ENCODE measurements at regions not wholly inside any gene's neighbourhood (a gene's known extent, or its start where the extent isn't known, plus 50 kb on each side); places are given as distances from the start of the nearest gene placed in this dataset.

DNA sequence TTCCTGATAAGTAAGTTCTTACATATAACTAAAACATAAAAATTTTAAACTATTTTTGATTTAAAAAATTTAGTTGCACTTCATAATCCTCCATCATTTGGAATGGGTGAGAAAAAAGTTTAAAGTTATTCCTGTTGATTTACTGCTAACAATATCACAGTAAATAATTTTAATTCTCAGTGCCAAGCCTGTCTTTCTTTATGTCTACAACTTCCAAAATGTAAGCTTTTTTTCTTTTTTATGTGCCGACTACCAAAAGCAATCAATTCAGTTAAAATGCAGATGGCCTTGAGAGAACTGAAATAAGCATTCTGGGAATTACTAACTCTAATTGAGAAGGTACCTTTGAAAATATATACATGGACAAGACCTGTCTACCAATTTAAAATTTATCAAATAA is 1224.3 kb upstream of the B3GALT2 start:
- TF ChIP-seq, protein P1, sequence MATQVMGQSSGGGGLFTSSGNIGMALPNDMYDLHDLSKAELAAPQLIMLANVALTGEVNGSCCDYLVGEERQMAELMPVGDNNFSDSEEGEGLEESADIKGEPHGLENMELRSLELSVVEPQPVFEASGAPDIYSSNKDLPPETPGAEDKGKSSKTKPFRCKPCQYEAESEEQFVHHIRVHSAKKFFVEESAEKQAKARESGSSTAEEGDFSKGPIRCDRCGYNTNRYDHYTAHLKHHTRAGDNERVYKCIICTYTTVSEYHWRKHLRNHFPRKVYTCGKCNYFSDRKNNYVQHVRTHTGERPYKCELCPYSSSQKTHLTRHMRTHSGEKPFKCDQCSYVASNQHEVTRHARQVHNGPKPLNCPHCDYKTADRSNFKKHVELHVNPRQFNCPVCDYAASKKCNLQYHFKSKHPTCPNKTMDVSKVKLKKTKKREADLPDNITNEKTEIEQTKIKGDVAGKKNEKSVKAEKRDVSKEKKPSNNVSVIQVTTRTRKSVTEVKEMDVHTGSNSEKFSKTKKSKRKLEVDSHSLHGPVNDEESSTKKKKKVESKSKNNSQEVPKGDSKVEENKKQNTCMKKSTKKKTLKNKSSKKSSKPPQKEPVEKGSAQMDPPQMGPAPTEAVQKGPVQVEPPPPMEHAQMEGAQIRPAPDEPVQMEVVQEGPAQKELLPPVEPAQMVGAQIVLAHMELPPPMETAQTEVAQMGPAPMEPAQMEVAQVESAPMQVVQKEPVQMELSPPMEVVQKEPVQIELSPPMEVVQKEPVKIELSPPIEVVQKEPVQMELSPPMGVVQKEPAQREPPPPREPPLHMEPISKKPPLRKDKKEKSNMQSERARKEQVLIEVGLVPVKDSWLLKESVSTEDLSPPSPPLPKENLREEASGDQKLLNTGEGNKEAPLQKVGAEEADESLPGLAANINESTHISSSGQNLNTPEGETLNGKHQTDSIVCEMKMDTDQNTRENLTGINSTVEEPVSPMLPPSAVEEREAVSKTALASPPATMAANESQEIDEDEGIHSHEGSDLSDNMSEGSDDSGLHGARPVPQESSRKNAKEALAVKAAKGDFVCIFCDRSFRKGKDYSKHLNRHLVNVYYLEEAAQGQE (IDR thresholded peaks at IDR 0.05; ENCODE audit: insufficient replicate concordance, low read depth) = no peak
- TF ChIP-seq, protein P2, sequence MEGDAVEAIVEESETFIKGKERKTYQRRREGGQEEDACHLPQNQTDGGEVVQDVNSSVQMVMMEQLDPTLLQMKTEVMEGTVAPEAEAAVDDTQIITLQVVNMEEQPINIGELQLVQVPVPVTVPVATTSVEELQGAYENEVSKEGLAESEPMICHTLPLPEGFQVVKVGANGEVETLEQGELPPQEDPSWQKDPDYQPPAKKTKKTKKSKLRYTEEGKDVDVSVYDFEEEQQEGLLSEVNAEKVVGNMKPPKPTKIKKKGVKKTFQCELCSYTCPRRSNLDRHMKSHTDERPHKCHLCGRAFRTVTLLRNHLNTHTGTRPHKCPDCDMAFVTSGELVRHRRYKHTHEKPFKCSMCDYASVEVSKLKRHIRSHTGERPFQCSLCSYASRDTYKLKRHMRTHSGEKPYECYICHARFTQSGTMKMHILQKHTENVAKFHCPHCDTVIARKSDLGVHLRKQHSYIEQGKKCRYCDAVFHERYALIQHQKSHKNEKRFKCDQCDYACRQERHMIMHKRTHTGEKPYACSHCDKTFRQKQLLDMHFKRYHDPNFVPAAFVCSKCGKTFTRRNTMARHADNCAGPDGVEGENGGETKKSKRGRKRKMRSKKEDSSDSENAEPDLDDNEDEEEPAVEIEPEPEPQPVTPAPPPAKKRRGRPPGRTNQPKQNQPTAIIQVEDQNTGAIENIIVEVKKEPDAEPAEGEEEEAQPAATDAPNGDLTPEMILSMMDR (IDR thresholded peaks at IDR 0.05; ENCODE audit: insufficient read depth, low read length) = no peak
- TF ChIP-seq GABPA (IDR thresholded peaks at IDR 0.05; ENCODE audit: low read depth) = no peak
- no peak for TF ChIP-seq POLR2AphosphoS5 (IDR thresholded peaks at IDR 0.05; ENCODE audit: low read depth)

All from HL-60 (cell line).